GM21367 (cell line): ENCODE measurements at regions not wholly inside any gene's neighbourhood (a gene's known extent, or its start where the extent isn't known, plus 50 kb on each side); places are given as distances from the start of the nearest gene placed in this dataset.
A peak's percentile ranks its signal among the peaks of the same experiment; 100 is the strongest.
"Not testable (repeated sequence)": the region's sequence is repeated elsewhere in the genome, so short reads cannot be mapped to it uniquely, and the experiment has no call there.

ENCODE experiments used
- ATAC-seq: cut with Tn5 transposase; IDR thresholded peaks from one replicate; pipeline ENCODE4 v1.9.1; 2021; ENCODE audit not compliant: unreplicated experiment

DNA sequence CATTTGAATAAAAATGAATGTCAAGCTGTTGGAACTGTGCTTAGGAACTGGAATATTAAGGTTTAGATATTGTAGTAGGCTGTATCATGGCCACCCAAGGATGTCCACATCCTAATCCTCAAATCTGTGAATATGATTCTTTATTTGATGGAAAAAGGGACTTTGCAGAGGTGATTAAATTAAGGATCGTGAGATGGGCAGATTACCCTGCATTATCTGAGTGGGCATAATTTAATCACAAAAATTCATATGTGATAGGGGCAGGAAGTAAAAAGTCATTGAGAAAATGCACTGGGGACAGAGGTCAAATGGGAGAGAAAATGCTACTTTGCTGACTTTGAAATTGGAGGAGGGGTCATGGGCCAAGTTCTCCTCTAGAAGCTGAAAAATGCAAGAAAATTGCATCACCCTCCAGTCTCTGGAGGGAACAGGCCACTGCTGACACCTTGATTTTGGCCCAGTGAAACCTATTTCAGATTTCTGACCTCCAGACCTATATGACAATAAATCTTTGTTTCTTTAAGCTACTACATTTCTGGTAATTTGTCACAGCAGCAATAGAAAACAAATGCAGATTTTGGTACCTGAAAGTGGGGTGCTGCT, 521.4 kb downstream of the PCDH7 start:
- no peak for ATAC-seq

GRCh38 chr4:31246856-31247255, 526.7 kb downstream of the PCDH7 start:
- ATAC-seq: no peak

GRCh38 chr4:31259119-31259518, 539.0 kb downstream of the PCDH7 start:
- ATAC-seq: no peak

GRCh38 chr4:31261632-31262031, 541.5 kb downstream of the PCDH7 start:
- no peak for ATAC-seq

DNA sequence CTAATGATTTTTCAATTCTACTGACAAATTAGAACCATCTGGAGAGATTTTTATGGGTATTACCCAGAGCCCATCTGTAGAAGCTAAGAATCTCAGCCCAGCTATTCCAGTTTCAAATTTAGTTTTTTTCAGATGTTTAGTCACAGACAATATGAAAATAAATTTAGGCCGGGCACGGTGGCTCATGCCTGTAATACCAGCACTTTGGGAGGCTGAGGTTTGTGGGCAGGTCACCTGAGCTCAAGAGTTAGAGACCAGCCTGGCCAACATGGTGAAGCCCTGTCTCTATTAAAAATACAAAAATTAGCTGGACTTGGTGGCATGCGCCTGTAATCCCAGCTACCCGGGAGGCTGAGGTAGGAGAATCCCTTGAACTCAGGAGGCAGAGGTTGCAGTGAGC, 545.9 kb downstream of the PCDH7 start:
- not testable (repeated sequence) for ATAC-seq

DNA sequence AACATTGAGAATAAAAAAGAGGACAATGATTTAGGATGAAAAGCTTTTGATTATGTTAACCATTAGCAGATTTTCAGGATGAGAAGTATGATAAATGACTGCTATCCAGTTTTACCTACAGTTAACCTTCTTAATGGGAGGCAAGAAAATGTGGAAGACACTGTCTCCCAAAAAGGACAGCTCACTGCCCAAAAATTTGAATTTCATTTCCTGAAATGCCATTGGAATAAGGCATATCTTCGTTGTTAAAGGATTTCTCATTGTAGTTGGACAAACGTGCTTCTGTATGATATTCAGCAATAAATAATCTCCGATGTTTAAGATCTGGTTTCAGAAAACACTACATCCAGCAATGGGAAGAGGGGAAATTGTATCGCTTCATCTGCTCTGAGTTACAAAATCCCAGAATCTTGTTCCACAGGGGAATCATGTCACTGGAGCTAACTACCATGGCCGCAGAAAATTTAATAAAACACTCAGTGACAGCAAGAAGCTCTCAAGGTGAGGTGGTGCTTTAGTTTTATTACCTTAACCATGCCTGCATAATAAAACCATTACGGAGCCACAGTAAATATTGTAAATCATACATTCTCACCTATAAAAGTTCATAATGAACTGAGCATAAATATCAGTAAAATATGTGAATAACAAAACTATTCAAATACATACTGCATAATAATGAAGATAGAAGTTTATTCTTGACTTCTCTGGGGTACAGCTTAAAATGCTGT, 552.3 kb downstream of the PCDH7 start:
- no peak for ATAC-seq

- no peak for ATAC-seq
Measured at GRCh38 chr4:31275906-31276305, 555.7 kb downstream of the PCDH7 start.

GRCh38 chr4:31283679-31284078, 563.5 kb downstream of the PCDH7 start:
- ATAC-seq: no peak

GRCh38 chr4:31290836-31291235, 570.7 kb downstream of the PCDH7 start:
- ATAC-seq: peak; percentile 14

GRCh38 chr4:31291238-31291637, 571.1 kb downstream of the PCDH7 start:
- ATAC-seq: peak; percentile 85

- ATAC-seq: no peak
Measured at GRCh38 chr4:31294655-31295480, 574.7 kb downstream of the PCDH7 start.

DNA sequence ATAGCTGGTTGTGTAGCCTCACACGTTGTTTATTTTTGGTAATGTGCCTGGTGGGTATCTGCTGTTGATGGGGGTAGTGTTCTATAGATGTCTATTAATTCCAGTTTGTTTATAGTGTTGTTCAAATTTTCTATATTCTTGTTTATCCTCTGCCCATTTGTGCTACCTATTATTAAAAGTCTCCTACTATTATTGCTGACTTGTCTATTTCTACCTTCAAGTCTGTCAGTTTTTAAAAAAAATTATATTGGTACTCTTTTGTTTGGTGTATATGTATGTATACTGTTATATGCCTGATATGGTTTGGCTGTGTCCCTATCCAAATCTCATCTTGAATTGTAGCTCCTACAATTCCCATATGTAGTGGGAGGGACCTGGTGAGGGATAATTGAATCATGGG, 578.6 kb downstream of the PCDH7 start:
- no peak for ATAC-seq

DNA sequence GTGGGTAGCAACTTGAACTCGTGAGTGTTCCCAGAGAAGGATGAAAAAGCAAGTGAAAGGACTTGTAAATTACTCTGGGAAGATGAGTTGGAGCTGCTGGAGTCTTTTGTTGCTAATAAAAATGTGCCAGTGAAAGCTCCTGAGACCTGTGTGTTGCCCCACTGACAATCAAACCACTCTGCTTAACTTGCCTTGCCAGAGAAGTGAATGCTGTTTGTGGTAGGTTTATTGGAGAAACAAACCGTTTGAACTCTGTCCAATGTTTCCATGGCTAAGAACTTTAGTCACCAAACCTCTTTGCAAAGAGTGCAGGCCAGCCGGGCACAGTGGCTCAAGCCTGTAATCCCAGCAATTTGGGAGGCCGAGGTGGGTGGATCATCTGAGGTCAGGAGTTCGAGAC, 586.9 kb downstream of the PCDH7 start:
- ATAC-seq: no peak

GRCh38 chr4:31324814-31325213, 604.6 kb downstream of the PCDH7 start:
- no peak for ATAC-seq

DNA sequence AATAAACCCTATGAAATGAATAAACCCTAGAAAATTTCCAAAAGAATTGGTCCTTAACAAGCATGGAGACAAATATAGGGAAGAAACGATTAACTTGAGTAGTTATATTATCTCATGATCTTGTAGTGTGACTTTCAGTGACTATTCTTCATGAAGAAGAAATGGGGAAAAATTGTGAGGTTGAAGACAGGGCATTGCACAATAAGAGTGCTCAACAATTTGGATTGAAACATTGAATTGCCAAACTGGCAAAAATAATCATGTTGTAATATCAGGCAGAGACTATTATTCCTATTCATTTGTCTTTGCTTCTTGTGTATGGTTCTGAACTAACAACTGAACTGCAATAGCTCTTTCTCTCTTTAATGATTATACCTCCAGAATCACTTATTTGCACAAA, 605.1 kb downstream of the PCDH7 start:
- no peak for ATAC-seq

- no peak for ATAC-seq
Measured at GRCh38 chr4:31327031-31327430, 606.9 kb downstream of the PCDH7 start.

DNA sequence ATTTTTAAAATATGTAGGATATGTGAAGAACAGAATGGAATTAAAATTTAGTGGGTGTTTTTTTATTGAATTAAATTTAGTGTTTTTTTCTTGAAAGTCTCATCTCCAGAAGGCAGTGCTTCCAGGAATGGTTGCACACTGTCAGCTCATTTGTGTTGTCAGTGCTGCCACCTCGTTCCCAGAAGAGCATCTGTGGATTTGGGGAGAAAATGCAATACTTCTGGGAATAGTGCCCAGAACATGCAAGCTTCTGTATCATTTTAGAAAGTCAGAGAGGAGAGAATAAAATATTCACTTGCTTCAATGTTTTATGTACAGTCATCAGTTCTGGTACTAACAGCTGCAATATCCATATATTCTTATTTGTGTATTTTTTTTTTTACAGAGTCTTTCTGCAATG, 608.8 kb downstream of the PCDH7 start:
- no peak for ATAC-seq

- no peak for ATAC-seq
Measured at GRCh38 chr4:31334086-31334910, 614.1 kb downstream of the PCDH7 start.

- ATAC-seq: no peak
Measured at GRCh38 chr4:31338000-31338399, 617.8 kb downstream of the PCDH7 start.

DNA sequence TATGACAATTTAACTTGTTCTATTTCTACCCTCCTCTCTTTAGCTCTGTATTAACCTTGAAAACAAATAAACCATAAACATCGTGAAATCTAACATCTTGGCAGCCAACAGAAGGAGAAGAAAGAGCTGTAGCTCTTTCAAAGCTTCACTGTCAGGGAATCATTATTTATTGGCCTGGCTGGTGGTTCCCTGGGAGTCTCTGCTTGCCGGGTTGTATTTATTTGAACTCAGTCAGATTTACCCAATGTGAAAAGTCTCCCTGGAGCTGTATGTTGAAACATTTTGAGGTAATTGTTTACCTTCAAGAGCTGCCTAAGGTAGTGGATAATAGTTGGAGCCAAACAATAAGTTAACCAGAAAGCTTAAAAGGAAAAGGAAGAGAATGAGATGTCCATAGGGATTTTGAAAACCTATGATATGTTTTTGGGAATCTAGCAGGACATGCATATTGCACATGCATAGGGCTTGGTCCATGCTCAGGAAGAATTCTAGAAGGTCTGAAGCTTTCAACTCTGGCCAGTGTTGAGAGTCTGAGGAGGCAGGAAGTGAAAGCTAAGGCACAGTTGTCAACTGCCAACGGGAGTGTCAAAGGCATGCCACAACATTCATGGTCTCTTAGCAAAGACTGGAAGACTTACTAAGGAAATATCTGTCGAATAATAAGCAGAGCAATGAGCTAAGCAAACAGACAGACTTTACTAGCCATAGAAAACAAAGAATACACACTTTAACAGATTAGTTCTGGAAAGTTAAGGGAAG, 621.6 kb downstream of the PCDH7 start:
- ATAC-seq: no peak
